Endothelial cell of umbilical vein (primary cell): ENCODE measurements at regions not wholly inside any gene's neighbourhood (a gene's known extent, or its start where the extent isn't known, plus 50 kb on each side); places are given as distances from the start of the nearest gene placed in this dataset.

Source experiments
- BruUV-seq: library from RNA; stranded (reverse); fragments of 400-500 nt; replicated peaks from 2 replicates; lab custom pipeline; 2021; lab: Mats Ljungman, UMichigan
- CTCF ChIA-PET: fragments of 300-600, 350-600 bp; sonication (Branson Sonifier 250); formaldehyde crosslinking; loops from one replicate; lab custom pipeline; 2021; ENCODE audit warnings: antibody characterized with exemption, inconsistent platforms; lab: Charles Lee
- POLR2A ChIA-PET: fragments of 300-600, 350-600 bp; sonication (Branson Sonifier 250); formaldehyde crosslinking; loops from one replicate; lab custom pipeline; 2021; ENCODE audit warnings: antibody characterized with exemption, inconsistent platforms; lab: Charles Lee
- DNase-seq: peaks from one replicate; pipeline ENCODE4 v3.0.0-alpha.2; 2011; ENCODE audit warnings: low read depth, low spot score
- FAIRE-seq: peaks from 2 replicates; lab custom pipeline; 2011; peaks lifted over from hg19 to GRCh38; lab: Jason Lieb, UNC
- H2AFZ ChIP-seq: 2 replicates; pipeline ENCODE4 v1.6.0; 2012; ENCODE audit warnings: low read depth, low read length, control low read depth, inconsistent platforms
- H3K27ac ChIP-seq: 2 replicates; pipeline ENCODE4 v1.5.1; 2011; ENCODE audit warnings: low read depth, mild to moderate bottlenecking, control low read depth, low read length, moderate library complexity; ENCODE audit not compliant: insufficient read depth
- H3K27me3 ChIP-seq, 2 experiments: 2 replicates each; pipeline versions ENCODE4 v1.6.0 to v1.6.1; 2011; ENCODE audit warnings: low read length in 2 of 2, mixed read lengths in 1 of 2; ENCODE audit not compliant: control insufficient read depth in 2 of 2, insufficient read depth in 2 of 2
- H3K36me3 ChIP-seq, 2 experiments: 2 replicates in 1 of 2; 3 replicates in 1 of 2; pipeline ENCODE4 v1.5.1; 2011; ENCODE audit warnings: low read length in 2 of 2, mild to moderate bottlenecking in 1 of 2, moderate library complexity in 1 of 2; ENCODE audit not compliant: control insufficient read depth in 2 of 2, insufficient read depth in 2 of 2; ENCODE audit errors: extremely low read depth in 1 of 2
- H3K4me1 ChIP-seq: 3 replicates; pipeline ENCODE4 v1.5.1; 2011; ENCODE audit warnings: mild to moderate bottlenecking, low read length; ENCODE audit not compliant: control insufficient read depth, insufficient read depth; ENCODE audit errors: extremely low read depth
- H3K4me2 ChIP-seq: 2 replicates; pipeline ENCODE4 v1.6.1; 2011; ENCODE audit warnings: low read length, control low read depth, mixed read lengths; ENCODE audit not compliant: insufficient read depth
- H3K4me3 ChIP-seq, 3 experiments: fragments of 200-600 bp in 1 of 3; sonication (generic), shearing (Covaris generic) in 1 of 3; replicated peaks in 1 of 3; 2 replicates each; pipeline ENCODE4 v1.5.1; 2011 to 2016; ENCODE audit warnings: control low read depth in 3 of 3, low read length in 3 of 3, mild to moderate bottlenecking in 2 of 3, inconsistent platforms in 1 of 3, low read depth in 1 of 3, moderate library complexity in 1 of 3; ENCODE audit not compliant: insufficient read depth in 1 of 3
- H3K79me2 ChIP-seq: 2 replicates; pipeline ENCODE4 v1.6.0; 2012; ENCODE audit warnings: low read length, inconsistent platforms; ENCODE audit not compliant: control insufficient read depth, insufficient read depth
- H3K9ac ChIP-seq: replicated peaks from 2 replicates; pipeline ENCODE3; 2011; ENCODE audit warnings: low read length, control low read depth; ENCODE audit not compliant: insufficient read depth; ENCODE audit errors: extremely low read depth
- H3K9me1 ChIP-seq: replicated peaks from 3 replicates; pipeline ENCODE4 v1.6.0; 2011; ENCODE audit warnings: mild to moderate bottlenecking, low read length; ENCODE audit not compliant: control insufficient read depth, insufficient read depth; ENCODE audit errors: extremely low read depth
- H3K9me3 ChIP-seq: replicated peaks from 2 replicates; pipeline ENCODE4 v1.5.1; 2012; ENCODE audit warnings: low read length, inconsistent platforms; ENCODE audit not compliant: control insufficient read depth, insufficient read depth
- H4K20me1 ChIP-seq: replicated peaks from 2 replicates; pipeline ENCODE3; 2011; ENCODE audit warnings: mild to moderate bottlenecking, low read length; ENCODE audit not compliant: control insufficient read depth, insufficient read depth; ENCODE audit errors: extremely low read depth
- EZH2 ChIP-seq: IDR thresholded peaks from 2 replicates; pipeline ENCODE4 v1.6.1; 2012; ENCODE audit warnings: borderline replicate concordance, low read depth, mild to moderate bottlenecking, moderate library complexity, low read length, inconsistent platforms; ENCODE audit not compliant: severe bottlenecking
- FOS ChIP-seq: IDR thresholded peaks from 2 replicates; pipeline ENCODE4 v1.6.1; 2011; ENCODE audit warnings: mild to moderate bottlenecking, low read length, moderate library complexity, borderline replicate concordance; ENCODE audit not compliant: insufficient read depth
- GATA2 ChIP-seq: IDR thresholded peaks from 2 replicates; pipeline ENCODE4 v1.7.0; 2011; ENCODE audit warnings: low read depth, mild to moderate bottlenecking, moderate library complexity, mixed read lengths, low read length; ENCODE audit not compliant: insufficient read length, insufficient read depth
- JUN ChIP-seq: IDR thresholded peaks from 2 replicates; pipeline ENCODE4 v1.6.1; 2011; ENCODE audit warnings: borderline replicate concordance, low read depth; ENCODE audit not compliant: insufficient read length, insufficient read depth
- MYC ChIP-seq: IDR thresholded peaks from one replicate; pipeline ENCODE4 v1.6.1; 2011; ENCODE audit warnings: mild to moderate bottlenecking, low read depth, low read length
- POLR2A ChIP-seq: IDR thresholded peaks from 2 replicates; pipeline ENCODE4 v1.6.1; 2012; ENCODE audit warnings: low read depth, mild to moderate bottlenecking, control low read depth, low read length
- POLR2AphosphoS5 ChIP-seq: IDR thresholded peaks from 2 replicates; pipeline ENCODE4 v1.6.1; 2012; ENCODE audit warnings: low read depth, mild to moderate bottlenecking, control low read depth, low read length, moderate library complexity; ENCODE audit not compliant: insufficient read depth
- dilution Hi-C: fragments of 300-500 bp; cut with MboI; formaldehyde crosslinking; loops from one replicate; pipeline ENCODE4 v1.15.0; 2019; ENCODE audit warnings: low sequenced_read_pairs; ENCODE audit not compliant: extremely low pct_ligation_motif_present
- intact Hi-C: fragments of 100-400 bp; cut with micrococcal nuclease; formaldehyde crosslinking; loops from one replicate; pipeline ENCODE4 v1.10.0; 2022
- TF ChIP-seq, protein P1 (sequence below), 2 donors: IDR thresholded peaks; 1 replicate in 1 of 2; 2 replicates in 1 of 2; pipeline ENCODE4 v1.5.1; 2011; ENCODE audit warnings: low read length in 2 of 2, mild to moderate bottlenecking in 2 of 2, moderate library complexity in 2 of 2, control low read depth in 1 of 2, inconsistent platforms in 1 of 2, low read depth in 1 of 2; ENCODE audit not compliant: insufficient read depth in 1 of 2; ENCODE audit errors: extremely low read depth in 1 of 2
- TF ChIP-seq, protein P2 (sequence below): IDR thresholded peaks from 2 replicates; pipeline ENCODE4 v1.6.1; 2011; ENCODE audit not compliant: insufficient read depth, insufficient read length

DNA sequence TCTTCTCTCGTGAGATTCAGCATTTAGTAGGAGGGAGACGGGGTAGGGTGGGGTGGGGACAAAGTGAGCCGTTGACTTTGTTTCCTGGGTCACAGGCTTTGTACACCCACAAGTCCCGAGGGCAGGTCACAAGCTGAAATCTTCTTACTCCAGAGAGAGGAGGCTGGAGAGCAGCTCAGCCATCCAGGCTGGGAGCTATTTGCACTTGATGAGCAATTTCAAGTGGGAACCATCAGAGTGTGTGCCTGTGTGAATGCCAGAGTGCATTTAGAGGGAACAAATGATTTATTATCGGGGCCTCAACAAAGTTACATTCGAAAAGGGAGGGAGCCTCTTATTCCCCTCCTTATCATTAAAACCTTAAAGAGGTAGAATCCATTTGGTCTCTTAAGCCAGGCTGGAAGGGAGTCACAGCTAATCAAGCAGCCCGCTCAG lies 155.7 kb upstream of the JARID2 start:
- no peak for FAIRE-seq

More for the DNA sequence above, 155.7 kb upstream of the JARID2 start:
- H3K9me3 ChIP-seq, result peaks cover 2% of the 10 kb centered on the region
- no peak overlapping the region for H3K4me3 ChIP-seq
- no peak for TF ChIP-seq POLR2A
- TF ChIP-seq JUN, result no peak
- TF ChIP-seq MYC, result no peak
- TF ChIP-seq FOS, result no peak
- TF ChIP-seq, protein P1, sequence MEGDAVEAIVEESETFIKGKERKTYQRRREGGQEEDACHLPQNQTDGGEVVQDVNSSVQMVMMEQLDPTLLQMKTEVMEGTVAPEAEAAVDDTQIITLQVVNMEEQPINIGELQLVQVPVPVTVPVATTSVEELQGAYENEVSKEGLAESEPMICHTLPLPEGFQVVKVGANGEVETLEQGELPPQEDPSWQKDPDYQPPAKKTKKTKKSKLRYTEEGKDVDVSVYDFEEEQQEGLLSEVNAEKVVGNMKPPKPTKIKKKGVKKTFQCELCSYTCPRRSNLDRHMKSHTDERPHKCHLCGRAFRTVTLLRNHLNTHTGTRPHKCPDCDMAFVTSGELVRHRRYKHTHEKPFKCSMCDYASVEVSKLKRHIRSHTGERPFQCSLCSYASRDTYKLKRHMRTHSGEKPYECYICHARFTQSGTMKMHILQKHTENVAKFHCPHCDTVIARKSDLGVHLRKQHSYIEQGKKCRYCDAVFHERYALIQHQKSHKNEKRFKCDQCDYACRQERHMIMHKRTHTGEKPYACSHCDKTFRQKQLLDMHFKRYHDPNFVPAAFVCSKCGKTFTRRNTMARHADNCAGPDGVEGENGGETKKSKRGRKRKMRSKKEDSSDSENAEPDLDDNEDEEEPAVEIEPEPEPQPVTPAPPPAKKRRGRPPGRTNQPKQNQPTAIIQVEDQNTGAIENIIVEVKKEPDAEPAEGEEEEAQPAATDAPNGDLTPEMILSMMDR (IDR thresholded peaks at IDR 0.05; ENCODE audit: extremely low read depth in 1 of 2, insufficient read depth in 1 of 2, low read depth in 1 of 2, low read length in 2 of 2), result no peak
- TF ChIP-seq, protein P2, sequence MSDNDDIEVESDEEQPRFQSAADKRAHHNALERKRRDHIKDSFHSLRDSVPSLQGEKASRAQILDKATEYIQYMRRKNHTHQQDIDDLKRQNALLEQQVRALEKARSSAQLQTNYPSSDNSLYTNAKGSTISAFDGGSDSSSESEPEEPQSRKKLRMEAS, result no peak
- TF ChIP-seq EZH2, result no peak
- no peak for TF ChIP-seq POLR2AphosphoS5
- no peak for TF ChIP-seq GATA2
- no peaks in the 10 kb centered on the region for H3K36me3 ChIP-seq
- dilution Hi-C loops (no loop called here), intact Hi-C loops (no loop called here)
- H3K9ac ChIP-seq, result no peak overlapping the region
- DNase-seq, result no peak
- H3K4me2 ChIP-seq, result no peak overlapping the region
- H3K27me3 ChIP-seq, result no peaks in the 10 kb centered on the region
- no TSS peak for BruUV-seq
- CTCF ChIA-PET, result no interaction called here
- no peaks in the 10 kb centered on the region for H3K79me2 ChIP-seq
- POLR2A ChIA-PET, result no interaction called here
- H3K9me1 ChIP-seq, result no peaks in the 10 kb centered on the region
- H3K4me1 ChIP-seq, result no peaks in the 10 kb centered on the region
- no peaks in the 10 kb centered on the region for H4K20me1 ChIP-seq
- H2AFZ ChIP-seq, result no peak overlapping the region
- H3K27ac ChIP-seq, result no peak overlapping the region
